ENCODE measurements at regions not wholly inside any gene's neighbourhood (a gene's known extent, or its start where the extent isn't known, plus 50 kb on each side); places are given as distances from the start of the nearest gene placed in this dataset.

- TF ChIP-seq CTCF (IDR thresholded peaks at IDR 0.05) (no peak), ZFX (IDR thresholded peaks at IDR 0.05; ENCODE audit: borderline replicate concordance) (no peak)
These were observed 311.6 kb downstream of the DSC3 start for GRCh38 chr18:30730915-30731314.
